Renal cortical epithelial cell (primary cell): ENCODE measurements at regions not wholly inside any gene's neighbourhood (a gene's known extent, or its start where the extent isn't known, plus 50 kb on each side); places are given as distances from the start of the nearest gene placed in this dataset.

Experiments
- DNase-seq: peaks from one replicate; pipeline ENCODE4 v3.0.0-alpha.2; 2011; ENCODE audit warnings: low read depth

GRCh38 chr15:95286352-95286880, 1044.1 kb upstream of the NR2F2 start:
- DNase-seq: no peak

- no peak for DNase-seq
Measured at GRCh38 chr15:95287720-95288103, 1042.8 kb upstream of the NR2F2 start.

DNA sequence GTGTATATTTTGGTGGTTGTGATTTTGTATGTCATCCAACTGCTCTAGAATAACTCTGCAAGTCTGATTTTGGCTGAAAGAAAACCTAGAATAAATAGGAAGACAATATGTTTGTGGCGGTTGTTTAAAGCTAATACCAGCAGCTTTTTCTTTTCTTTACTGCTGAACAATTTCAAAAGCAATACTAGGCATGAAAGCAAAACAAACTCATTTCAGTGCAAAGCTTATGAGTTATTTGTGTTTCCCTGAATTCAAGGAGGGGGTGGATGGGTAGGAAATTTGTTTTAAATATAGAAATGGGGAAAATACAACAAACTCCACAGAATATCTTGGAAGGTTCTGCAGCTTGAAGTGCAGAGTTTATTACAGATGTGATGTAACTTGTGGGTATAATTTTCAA, 1041.9 kb upstream of the NR2F2 start:
- DNase-seq: no peak

DNA sequence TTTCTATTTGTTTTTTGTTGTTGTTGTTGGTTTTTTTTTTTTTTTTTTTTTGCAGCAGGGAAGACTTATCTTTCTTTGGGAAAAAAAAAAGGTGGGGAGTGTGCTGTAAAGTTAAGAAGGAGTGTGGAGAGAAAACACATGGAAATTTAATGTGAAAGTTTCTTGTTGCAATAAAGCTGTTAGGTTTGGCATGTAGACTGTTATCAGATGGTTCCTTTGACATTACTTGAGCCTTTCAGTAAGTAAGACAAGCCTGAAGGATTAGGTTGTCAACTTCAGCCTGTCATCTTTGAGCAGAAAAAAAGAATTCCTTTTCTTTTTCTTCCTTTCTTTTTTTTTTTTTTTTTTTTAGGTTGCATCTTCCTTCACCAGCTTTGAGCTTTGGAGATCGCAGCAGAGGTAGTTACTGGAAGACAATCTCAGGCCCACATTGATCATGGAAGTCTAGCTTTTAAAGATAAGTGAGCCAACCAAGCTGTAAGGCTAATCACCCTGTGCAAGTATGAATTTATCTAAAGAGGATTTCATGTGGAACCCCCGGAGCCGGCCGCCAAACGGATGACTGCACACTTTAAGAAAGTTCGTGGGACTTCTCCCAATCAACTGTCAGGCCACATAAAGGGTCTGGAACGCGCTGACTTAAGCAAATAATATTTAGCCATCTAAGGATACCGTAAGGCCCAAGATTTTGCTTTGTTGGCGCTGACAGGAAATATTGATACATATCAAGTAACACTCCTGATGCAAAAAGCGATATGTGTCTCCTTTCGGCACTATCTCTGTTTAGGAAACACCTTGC, 1040.1 kb upstream of the NR2F2 start:
- DNase-seq: peak; percentile 19

DNA sequence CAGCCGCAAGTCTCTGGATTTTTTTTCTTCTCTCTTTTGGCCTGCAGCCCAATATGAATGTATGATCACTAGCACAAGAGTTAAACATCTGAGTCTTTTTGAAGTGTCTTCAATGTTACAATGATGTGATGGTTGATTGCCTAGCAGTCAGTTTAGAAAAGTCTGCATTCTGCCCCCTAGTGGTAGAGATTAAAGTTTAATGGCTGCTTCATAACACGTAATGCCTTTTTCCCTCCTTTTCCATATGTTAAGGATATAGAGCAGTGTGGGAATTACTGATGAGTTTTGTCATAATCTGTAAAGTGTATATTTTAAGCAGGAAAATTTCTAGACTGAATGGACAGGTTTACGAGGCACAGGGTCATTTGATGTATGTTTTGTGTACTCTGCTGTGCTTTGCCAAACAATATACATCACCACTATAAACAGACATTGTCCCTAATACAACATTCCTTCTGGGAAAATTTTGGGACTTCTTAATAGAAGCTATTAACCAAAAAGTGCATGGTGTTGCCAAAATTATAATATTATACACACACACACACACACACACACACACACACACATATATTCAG, 1038.5 kb upstream of the NR2F2 start:
- DNase-seq: peak; percentile 47

- no peak for DNase-seq
Measured at GRCh38 chr15:95292785-95293450, 1037.6 kb upstream of the NR2F2 start.

- no peak for DNase-seq
Measured at GRCh38 chr15:95293456-95294031, 1037.0 kb upstream of the NR2F2 start.

- DNase-seq: peak; percentile 11
Measured at GRCh38 chr15:95295363-95295762, 1035.1 kb upstream of the NR2F2 start.

DNA sequence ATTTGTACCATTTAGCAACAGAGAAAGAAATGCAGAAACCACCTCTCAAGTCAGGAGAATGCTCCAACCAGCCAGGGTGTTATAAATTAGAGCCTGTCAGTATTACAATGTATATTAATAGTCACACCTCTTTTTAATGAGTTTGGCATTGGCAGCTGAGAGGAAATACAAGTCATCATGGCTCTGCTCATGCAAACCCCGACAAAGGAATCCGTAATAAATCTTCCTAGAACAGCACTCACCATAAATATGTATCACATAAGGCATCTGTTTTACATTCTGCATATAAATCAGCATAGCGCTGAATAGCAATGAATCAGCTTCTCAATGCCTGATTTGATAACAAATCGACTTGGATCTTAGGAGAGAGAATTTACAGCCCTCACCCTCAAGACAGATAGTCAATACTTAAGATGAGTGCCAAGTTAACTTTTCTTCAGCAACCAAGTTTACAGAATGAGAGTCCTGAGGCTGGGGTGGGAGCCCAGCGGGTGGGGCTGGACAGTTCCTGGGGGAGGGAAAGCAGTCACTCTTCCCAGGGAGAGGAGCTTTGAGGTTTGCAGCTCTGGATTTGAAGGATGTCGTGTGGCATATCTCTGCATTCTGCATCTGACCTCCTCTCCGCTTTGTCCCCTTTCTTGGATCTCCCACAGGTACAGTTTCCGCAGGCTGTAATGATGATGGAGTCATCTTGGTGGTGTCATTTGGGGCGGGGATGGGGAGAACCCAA, 1034.4 kb upstream of the NR2F2 start:
- no peak for DNase-seq

- no peak for DNase-seq
Measured at GRCh38 chr15:95296643-95297042, 1033.9 kb upstream of the NR2F2 start.

DNA sequence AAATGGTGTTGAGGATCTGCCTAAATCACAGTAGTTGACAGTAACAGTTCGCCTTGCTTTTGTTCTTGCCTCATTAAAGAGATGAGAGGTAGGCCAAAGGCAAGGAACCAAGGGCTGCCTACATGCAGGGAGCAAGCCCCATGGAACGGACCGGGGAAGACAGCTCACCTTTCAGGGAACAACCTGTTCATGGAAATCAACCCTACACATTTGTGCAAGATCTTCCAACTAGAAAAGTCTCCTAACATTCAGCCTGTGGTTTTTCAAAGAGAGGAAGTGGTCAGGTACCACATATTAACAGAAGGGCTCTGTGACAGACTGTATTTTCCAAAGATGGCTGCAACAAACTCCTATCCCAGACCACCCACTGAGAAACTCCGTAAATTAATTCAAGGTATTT, 1031.8 kb upstream of the NR2F2 start:
- no peak for DNase-seq

- DNase-seq: peak; percentile 54
Measured at GRCh38 chr15:95300958-95301357, 1029.5 kb upstream of the NR2F2 start.

GRCh38 chr15:95302206-95302605, 1028.3 kb upstream of the NR2F2 start:
- no peak for DNase-seq

GRCh38 chr15:95302809-95303208, 1027.7 kb upstream of the NR2F2 start:
- no peak for DNase-seq

DNA sequence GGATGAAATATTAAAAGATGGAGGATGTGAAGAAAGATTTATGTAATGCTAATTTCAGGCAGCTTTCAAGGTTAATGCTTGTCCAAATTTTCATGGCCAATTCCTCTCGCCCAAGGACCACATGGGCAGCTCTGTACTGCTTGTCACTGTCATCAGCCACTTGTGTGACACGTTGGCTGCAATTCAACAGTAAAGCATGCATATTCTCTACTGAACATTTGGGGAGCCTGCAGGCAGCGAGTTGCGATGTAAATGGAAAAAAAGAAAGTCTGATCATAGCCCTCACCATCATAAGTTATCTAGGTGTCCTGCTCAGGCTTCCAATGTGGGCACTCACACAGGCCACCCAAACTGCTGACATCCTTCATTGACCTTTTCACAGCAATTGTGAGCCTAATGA, 1026.8 kb upstream of the NR2F2 start:
- no peak for DNase-seq

- no peak for DNase-seq
Measured at GRCh38 chr15:95304151-95304946, 1026.2 kb upstream of the NR2F2 start.

DNA sequence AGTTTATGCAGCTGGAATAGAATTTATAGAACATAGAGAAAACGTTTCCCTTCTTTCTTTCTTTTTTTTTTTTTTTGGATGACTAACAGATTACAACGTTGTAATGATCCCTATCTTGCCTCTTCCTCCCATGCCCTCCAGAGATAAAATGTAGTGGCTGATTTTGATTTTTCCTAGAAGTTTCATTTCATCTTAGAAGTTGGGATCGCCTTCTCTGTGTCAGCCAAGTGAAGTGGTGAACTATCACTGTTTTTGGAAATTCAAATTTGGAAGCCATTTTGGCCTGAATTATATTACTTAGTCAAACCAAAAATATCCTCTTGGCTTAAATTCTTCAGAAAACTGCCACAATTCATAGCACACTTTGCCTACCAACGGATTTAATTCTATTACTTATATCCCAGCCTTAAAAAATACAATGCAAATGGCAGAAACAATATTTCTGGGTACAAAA, 1025.5 kb upstream of the NR2F2 start:
- no peak for DNase-seq

DNA sequence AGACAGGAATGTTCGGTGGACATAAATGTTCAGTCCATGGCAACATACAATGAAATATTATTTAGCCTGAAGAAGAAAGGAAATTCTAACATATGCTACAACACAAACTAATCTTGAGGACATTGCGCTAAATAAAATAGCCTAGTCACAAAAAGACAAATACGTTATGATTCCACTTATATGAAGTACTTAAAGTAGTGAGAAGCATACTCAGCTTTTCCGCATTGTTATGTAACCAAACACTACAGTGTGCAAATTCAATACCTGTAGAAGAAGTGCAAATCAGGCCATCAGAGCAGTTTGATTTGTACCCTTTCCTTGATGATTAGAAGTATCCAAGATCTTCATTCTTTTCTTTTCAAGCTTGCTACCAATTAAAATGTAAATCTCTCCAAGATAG, 1023.4 kb upstream of the NR2F2 start:
- DNase-seq: no peak

GRCh38 chr15:95319242-95319641, 1011.3 kb upstream of the NR2F2 start:
- DNase-seq: no peak

GRCh38 chr15:95323796-95324195, 1006.7 kb upstream of the NR2F2 start:
- DNase-seq: no peak

- peak; percentile 42 for DNase-seq
Measured at GRCh38 chr15:95324656-95325055, 1005.8 kb upstream of the NR2F2 start.
